ENCODE measurements at regions not wholly inside any gene's neighbourhood (a gene's known extent, or its start where the extent isn't known, plus 50 kb on each side); places are given as distances from the start of the nearest gene placed in this dataset.

DNA sequence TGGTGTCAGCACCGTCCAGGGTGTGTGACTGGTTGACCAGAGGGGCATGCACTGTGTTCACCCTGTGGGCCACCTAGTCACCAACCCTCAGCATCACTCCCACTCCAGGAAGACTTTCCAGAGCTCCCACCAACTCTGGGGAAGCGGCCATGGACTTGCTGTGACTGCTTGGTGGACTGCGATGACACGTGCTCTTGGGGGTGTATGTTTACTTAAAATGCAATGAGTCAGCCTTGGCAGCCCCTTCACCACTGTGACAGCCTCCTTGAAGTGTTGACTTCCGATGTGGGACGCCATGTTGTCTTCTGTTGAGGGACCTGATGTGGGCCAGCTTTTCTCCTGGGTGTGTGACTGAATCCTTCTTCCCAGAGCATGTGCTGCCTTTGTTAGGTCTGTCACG is 151.1 kb upstream of the RTL1 start:
- POLR2A ChIA-PET, result no interaction called here
- no peak for DNase-seq (ENCODE audit: low read depth, low spot score)
- H3K4me3 ChIP-seq (ENCODE audit: low read depth, low read length), result no peak overlapping the region
- TF ChIP-seq, protein P1, sequence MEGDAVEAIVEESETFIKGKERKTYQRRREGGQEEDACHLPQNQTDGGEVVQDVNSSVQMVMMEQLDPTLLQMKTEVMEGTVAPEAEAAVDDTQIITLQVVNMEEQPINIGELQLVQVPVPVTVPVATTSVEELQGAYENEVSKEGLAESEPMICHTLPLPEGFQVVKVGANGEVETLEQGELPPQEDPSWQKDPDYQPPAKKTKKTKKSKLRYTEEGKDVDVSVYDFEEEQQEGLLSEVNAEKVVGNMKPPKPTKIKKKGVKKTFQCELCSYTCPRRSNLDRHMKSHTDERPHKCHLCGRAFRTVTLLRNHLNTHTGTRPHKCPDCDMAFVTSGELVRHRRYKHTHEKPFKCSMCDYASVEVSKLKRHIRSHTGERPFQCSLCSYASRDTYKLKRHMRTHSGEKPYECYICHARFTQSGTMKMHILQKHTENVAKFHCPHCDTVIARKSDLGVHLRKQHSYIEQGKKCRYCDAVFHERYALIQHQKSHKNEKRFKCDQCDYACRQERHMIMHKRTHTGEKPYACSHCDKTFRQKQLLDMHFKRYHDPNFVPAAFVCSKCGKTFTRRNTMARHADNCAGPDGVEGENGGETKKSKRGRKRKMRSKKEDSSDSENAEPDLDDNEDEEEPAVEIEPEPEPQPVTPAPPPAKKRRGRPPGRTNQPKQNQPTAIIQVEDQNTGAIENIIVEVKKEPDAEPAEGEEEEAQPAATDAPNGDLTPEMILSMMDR (IDR thresholded peaks at IDR 0.05; ENCODE audit: insufficient read depth, low read length, missing control alignments), result no peak
- CTCF ChIA-PET, result no interaction called here

DNA sequence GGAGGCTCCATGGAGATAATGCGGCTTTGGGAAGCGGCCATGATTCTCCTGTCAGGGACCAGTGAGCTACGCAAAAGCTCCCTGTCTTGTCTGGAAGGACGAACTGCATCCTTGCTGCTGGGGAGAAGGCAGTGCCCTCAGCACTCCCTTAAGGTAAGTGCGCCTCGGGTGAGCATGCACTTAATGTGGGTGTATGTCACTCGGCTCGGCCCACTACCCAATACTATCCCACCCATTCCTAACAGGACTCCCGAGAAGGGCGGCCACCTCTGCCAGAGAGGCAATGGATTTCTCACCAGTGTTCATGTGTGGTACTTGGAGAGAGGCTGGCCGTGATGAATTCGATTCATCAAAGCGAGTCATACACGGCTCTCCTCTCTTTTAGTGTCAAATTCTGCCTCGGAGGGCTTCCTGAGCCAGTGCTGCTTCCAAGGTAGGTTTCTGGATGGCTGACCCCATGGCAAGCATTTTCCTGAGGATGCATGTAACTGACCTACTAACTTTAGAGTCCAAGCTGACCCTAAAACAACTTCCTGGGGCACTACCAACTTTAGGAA is 151.7 kb upstream of the RTL1 start:
- no peak overlapping the region for H3K4me3 ChIP-seq (ENCODE audit: low read depth, low read length)
- CTCF ChIA-PET, result no interaction called here
- TF ChIP-seq, protein P1 (IDR thresholded peaks at IDR 0.05; ENCODE audit: insufficient read depth, low read length, missing control alignments), result no peak
- DNase-seq (ENCODE audit: low read depth, low spot score), result no peak
- POLR2A ChIA-PET, result no interaction called here

DNA sequence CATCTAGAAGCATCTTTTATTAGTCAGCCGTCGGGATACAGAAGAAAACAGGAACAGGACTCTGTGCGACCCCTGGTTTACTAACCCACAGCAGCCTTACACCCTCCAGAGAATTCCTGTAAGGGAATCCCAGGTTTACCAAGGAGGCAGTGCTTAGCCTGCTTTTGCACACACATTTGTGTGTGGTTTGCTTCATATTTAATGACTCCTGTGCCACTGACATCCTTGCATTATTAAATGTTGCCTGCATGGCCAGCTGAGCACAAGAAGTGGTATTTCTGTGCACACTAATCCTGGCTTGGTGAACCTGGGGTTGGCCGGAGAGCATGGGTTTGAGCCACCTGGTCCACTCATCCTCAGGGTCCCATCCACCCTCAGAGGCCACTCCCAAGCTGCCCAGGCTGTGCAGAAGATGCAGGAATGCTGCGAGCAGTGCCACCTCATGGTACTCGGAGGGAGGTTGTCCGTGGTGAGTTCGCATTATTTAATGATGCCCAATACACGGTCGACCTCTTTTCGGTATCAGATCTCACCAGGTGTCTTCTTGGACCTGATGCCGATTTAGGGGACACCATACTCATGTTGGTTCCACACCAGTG is 152.4 kb upstream of the RTL1 start:
- TF ChIP-seq, protein P1 (IDR thresholded peaks at IDR 0.05; ENCODE audit: insufficient read depth, low read length, missing control alignments), result no peak
- ChIA-PET CTCF (no interaction called here), POLR2A (no interaction called here)
- DNase-seq (ENCODE audit: low read depth, low spot score), result no peak
- H3K4me3 ChIP-seq (ENCODE audit: low read depth, low read length), result no peak overlapping the region

DNA sequence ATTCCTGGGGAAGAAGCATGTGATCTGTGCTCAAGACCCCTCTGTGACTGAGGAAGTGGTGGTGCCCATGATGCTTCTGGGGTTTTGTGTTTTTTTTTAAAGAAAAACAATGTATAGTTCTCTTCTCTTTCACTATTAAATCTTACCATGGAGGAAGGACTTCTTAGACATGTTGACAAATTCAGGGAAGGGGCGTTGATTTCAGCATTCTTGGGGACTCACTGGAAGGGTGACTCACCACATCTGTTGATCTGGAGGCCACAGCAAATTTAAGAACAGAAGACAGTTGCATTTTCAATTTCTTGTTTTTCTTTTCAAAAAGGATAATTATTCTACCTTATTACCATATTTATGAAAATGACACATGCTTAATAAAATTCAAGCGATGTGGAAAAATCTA is 152.9 kb upstream of the RTL1 start:
- CTCF ChIA-PET, result no interaction called here
- no peak for DNase-seq (ENCODE audit: low read depth, low spot score)
- TF ChIP-seq, protein P1 (IDR thresholded peaks at IDR 0.05; ENCODE audit: insufficient read depth, low read length, missing control alignments), result no peak
- H3K4me3 ChIP-seq (ENCODE audit: low read depth, low read length), result no peak overlapping the region
- POLR2A ChIA-PET, result no interaction called here

DNA sequence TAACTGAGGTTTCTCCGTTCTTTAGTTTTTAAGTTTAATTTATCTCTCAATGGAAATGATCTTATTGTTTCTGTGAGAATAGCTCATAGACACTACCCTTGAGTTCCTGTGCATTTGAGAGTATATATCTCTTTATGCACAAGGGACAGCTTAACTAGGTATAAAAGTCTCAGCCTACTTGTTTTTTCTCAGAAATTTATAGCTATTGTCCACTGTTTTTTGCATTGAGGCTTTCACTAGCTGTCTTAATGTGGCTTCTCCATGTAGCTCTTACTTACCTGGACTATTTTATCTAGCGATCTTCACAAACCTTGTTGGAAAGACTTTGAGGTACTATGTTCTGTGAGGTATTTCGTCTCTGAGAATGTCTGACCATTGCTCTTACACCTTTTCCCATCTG is 153.9 kb upstream of the RTL1 start:
- H3K4me3 ChIP-seq (ENCODE audit: low read depth, low read length), result no peak overlapping the region
- TF ChIP-seq, protein P1 (IDR thresholded peaks at IDR 0.05; ENCODE audit: insufficient read depth, low read length, missing control alignments), result no peak
- ChIA-PET CTCF (interaction anchor here (1.5 kb wide), 1 partner anchor 8 kb away, joined by 4 read pairs; no protein-coding TSS in a partner anchor), POLR2A (no interaction called here)
- no peak for DNase-seq (ENCODE audit: low read depth, low spot score)

DNA sequence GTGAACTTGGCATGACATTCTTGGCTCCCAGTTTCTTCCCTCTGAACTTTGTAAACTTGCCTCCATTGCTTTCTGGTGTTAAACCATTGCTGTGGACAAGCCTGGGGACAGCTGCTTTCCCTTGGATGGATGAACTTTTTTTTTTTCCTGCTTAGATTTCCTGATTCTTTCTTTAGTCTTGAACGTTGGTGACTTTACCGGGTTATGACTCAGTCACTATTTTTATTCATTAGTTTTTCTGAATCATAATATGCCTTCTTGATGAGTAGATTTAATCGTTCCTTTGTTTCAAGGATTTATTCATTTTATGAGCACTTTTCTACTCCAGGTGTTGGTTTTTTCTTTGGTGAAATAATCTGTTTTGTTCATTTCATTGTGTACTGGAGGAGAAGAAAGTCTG is 155.0 kb upstream of the RTL1 start:
- ChIA-PET POLR2A (no interaction called here), CTCF (interaction anchor here (1.5 kb wide), 1 partner anchor 9 kb away, joined by 4 read pairs; no protein-coding TSS in a partner anchor)
- DNase-seq (ENCODE audit: low read depth, low spot score), result no peak
- TF ChIP-seq, protein P1 (IDR thresholded peaks at IDR 0.05; ENCODE audit: insufficient read depth, low read length, missing control alignments), result no peak
- no peak overlapping the region for H3K4me3 ChIP-seq (ENCODE audit: low read depth, low read length)

Data from AG04449 (cell line).